GM19324 (cell line): ENCODE measurements at regions not wholly inside any gene's neighbourhood (a gene's known extent, or its start where the extent isn't known, plus 50 kb on each side); places are given as distances from the start of the nearest gene placed in this dataset.
"Not testable (repeated sequence)": the region's sequence is repeated elsewhere in the genome, so short reads cannot be mapped to it uniquely, and the experiment has no call there.

Experiments
- ATAC-seq: cut with Tn5 transposase; IDR thresholded peaks from one replicate; pipeline ENCODE4 v1.9.1; 2021; ENCODE audit warnings: mild to moderate bottlenecking, moderate library complexity; ENCODE audit not compliant: unreplicated experiment, low FRiP score

DNA sequence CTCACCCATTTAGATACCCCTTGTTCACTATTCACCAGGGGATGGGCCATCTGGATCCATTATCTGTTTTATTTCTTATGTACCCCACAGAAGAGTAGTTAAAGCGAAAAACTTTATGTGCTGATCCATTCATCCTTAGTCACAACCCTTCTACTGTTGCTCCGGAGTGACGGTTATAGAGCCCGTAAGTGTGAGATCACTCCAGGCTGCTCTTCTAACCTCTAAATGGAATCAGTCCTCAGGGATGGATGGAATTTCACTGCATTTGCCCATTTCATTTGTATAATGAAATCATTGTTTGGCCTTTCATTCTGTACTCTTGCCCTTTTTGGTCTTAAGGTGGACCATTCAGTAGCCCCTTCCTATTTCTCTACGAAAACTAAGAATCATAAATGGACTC lies 409.3 kb upstream of the RUNX1 start:
- ATAC-seq: no peak

DNA sequence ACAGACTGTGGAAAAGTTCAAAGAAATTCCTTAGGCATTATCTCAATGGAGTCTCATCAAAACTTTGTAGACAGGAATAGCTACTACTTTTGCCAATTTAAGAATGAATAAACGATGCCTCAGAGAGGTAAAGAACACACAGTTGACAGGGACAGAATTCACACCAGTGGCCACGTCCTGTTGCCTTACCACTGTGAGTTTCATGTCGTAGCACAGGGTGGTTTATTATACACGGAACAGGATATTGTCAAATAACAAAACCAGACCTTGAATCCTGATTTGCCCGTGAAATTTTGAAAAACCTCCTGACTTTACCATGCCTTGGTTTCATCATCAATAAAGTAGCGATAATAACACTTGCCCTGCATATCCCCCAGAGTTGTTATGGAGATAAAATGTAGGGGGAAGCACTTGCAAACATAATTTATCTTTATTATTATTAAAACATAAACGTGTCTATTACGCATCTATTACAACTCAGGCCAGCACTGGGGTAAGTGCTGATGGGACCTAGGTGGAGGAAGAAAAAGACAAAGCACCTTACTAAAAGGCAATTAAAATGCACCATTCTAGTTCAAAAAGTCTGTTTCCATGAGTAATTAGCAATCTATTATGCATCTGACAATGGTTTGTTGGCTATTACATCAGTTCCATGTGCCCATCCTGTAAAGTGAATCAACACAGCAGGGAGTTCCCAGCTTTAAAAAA lies 408.1 kb upstream of the RUNX1 start:
- no peak for ATAC-seq

DNA sequence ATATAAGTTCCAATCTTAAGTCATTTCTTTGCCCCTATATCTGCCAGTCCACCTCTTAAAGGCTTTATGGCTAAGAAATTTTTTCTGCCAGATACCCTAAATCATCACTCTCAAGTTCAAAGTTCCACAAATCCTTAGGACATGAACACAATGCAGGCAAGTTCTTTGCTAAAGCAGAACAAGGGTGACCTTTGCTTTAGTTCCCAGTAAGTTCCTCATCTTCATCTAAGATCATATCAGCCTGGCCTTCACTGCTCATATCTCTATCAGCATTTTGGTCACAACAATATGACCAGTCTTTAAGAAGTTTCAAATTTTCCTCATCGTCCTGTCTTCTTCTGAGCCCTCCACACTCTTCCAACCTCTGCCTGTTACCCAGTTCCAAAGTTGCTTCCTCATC lies 402.2 kb upstream of the RUNX1 start:
- ATAC-seq: no peak

- ATAC-seq: no peak
These were observed 401.7 kb upstream of the RUNX1 start for GRCh38 chr21:35450830-35451229.

DNA sequence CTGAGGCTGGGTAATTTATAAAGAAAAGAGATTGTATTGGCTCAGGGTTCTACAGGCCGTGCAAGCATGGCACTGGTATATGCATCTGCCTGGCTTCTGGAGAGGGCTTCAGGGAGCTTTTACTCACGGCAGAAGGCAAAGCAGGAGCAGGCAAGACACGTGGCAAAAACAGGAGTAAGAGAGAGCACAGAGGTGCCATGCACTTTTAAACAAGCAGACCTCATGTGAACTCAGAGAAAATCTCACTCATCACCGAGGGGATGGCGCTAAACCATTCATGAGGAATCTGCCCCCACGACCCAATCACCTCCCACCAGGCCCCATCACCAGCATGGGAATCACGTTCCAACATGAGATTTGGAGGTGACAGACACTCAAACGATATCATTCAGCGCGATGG lies 400.7 kb upstream of the RUNX1 start:
- no peak for ATAC-seq

DNA sequence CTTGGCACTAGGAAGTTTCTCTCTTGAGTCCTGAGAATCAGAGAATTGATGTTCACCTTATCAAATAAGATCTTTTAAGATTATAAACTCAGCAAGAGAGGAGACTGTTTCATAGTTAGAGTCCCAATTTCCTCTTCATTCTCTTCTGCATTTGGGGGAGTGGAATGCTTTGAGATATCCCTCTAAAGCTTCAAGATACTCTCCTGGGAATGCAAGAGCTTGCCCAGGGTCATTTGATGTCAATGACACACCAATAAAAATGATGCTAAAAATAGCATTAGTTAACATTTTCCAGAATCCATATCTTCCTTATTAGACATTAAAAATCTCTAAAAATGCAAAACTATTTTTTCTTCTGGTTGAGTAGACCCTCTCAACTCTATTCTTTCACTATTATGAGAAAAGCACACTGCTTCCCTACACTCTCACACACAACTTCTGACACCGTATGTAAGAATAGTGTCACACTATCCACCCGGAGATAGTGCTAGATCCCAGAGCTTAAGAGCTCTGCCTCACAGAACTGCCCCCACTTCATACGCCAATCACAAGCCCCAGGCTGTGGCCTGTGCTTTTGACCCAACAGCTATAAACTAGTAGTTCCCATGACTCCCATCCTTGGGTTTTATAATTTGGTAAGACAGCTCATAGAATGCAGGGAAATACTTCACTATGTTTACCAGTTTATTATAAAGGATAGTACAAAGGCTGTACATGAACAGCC lies 399.9 kb upstream of the RUNX1 start:
- ATAC-seq: no peak

DNA sequence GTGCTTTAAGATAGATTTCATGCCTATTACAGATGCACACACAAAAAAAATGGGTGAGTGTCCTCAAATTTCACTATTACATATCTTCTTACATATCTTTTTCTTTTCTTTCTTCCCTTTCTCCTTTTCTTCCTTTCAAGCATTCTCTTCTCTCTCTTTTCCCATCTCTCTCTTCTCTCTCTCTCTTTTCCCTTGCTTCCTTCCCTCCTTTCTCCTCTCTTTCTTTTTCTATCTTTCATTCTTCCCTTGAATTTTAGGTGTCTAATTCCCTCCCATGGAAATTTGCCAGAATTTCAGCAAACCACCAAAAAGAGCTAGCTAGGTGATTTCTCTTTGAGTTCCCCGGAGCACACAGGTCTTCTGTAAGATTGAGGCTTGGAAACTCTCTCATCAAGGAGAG lies 395.3 kb upstream of the RUNX1 start:
- no peak for ATAC-seq

DNA sequence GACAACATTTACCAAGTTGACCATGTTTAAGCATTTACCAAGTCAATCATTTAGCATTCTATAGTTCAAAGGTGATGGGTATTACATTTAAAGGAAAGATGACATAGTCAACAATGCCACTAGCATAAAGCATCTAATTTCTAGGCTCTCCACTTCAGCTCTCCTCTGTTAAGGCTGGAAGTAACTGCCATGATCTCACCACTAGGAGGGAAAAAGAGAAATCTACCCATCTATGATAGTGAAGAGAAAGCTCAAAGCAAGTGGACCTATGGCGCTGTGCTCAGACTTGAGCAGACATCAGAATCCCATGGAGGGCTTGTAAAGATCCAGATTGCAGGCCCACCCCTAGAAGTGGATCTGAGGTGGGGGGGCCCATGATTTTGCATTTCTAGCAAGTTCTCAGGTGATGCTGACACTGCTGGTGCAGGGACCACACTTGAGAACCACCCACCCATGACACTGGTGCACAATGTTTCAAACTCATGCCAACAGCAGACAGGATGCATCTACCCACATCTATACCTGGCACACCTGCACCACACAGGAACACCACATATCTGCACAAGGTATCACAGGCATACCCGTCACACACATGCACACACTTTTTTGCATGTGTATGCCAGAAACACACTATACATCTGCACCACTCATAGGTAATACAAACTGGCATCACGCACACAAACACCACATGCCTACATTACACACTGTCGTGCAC lies 392.9 kb upstream of the RUNX1 start:
- no peak for ATAC-seq

- ATAC-seq: no peak
These were observed 389.7 kb upstream of the RUNX1 start for GRCh38 chr21:35438643-35439404.

DNA sequence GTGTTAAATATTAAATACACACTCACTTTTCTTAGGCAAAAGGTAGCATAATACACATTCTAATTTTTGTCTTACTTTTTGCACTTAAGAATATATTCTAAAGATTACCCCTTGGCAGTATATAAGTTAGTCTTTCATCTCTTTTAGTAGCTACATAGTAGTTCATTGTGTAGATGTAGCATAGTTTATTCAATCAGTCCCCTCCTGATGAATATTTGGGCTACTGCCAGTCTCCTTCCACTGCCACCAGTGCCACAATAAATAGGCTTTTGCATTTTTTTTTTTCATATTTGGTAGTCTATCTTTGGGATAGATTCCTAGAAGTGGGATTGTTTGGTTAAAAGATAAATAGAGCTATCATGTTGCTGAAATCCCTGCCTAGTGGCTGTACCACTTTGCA lies 388.8 kb upstream of the RUNX1 start:
- ATAC-seq: no peak

GRCh38 chr21:35436899-35437298 lies 387.8 kb upstream of the RUNX1 start:
- no peak for ATAC-seq

DNA sequence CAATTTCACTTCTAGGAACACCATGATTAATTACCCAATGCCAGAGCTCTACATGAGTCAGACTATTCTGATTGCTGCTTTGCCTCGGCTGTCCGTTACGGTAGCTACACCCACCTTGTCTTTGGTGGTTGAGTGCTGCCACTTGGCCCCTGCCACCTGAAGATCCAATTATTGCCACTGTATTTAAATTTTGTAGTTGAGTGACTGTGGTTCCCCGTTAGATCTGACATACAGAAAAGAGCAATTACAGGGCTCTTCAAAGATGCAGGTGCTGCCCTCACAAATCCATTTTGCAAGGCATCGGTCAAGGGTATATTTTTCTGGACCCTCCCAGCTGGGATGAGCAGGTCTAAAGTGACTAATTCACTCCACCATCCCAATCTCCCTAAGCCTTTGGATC lies 383.5 kb upstream of the RUNX1 start:
- ATAC-seq: not testable (repeated sequence)

DNA sequence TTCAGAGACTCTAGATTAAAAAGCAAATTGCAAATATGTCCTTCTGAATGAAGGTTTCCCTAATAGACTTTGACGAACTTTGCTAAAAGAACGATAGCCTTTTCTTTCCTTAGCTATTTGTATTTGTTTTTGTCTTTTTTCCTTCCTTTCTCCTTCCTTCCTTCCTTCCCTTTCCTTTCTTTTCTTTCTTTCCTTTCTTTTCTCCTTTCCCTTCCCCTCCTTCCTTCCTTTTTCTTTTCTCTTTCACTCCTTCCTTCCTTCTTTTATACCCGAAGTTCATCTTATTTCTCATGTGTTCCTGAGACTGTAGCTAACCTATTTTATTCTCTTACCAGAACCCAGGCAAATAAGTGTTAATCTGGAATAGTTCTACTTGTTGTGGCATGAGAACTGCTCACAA lies 381.2 kb upstream of the RUNX1 start:
- no peak for ATAC-seq

DNA sequence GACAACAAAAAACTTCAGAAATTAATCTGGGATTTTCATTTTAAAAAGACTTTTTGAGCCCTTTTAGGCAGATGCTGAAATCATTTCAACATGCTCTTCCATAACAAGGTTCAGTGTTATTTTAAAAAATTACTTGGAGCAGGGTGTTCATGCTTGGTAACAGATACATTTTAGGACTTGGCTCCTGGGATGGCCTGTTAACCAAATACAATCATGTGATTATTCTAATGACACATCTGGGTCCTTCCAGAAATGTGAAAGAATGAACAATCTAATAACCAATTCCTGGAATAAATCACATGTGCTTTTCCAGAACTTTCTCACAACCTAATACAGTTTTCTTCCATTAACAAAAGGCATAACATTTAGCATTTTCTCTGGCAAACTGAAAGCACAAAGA lies 379.8 kb upstream of the RUNX1 start:
- no peak for ATAC-seq

GRCh38 chr21:35428489-35428888 lies 379.4 kb upstream of the RUNX1 start:
- no peak for ATAC-seq

DNA sequence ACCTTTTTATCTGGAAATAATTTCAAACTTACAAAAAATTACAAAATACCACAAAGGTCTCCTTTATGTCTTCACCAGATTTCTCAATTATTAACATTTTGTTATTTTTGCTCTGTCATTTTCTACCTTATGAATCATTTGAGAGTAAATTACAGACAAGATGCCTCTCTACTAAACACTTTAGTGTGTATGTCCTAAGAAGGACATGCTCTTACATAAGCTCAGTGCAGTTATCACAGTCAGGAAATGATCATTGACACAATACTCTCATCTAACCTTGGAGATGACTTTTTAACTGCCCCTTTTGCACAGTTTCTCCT lies 378.9 kb upstream of the RUNX1 start:
- ATAC-seq: no peak

DNA sequence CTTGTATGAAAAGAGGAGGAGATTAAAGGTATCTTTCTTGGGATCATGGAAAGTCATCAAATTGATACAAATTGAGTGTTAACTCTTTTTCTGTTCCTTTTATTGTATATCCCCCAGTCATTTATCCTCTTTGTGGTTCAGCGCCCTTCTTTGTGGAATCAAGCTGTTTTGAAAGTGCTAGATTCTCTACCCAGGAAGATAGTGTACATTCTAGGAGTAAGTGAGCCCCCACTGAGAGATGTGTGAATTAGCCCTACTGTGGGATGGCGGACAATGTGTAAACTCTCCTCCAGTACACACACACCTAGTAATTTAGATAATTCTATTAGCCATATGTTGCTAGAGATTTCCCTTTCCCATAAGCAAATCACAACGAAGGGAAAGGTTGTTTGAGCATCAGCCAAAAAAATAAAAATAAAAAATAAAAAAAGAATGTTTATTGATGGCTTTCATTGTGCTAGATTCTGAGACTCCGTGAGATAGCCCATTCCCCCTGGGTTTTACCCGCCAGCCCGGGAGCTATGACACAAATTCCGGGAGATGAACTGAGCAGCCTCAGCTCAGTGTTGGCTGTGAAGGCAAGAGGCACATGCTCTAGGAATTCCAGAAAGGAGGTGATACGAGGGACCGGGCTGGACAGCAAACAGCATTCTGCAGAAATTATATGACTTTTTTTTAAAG lies 378.4 kb upstream of the RUNX1 start:
- ATAC-seq: no peak

DNA sequence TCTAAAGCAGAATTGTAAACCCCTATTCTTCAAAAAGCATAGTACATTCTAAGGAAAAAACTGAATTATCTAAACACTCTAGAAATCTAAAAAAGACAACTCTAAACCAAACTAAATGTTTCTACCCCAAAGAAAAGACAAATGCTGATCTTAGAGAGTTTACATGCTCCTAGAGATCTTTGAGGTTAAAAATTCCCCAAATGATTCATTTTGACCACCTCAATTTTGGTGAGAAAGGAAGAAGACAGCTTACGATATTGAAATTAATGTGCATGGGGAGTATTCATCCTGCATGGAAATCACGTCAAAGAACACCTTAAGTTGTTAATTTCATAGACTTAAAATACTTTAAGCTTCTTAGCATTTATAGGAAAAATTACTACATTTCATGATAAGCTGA lies 377.8 kb upstream of the RUNX1 start:
- no peak for ATAC-seq

- ATAC-seq: no peak
These were observed 377.4 kb upstream of the RUNX1 start for GRCh38 chr21:35426469-35426868.

DNA sequence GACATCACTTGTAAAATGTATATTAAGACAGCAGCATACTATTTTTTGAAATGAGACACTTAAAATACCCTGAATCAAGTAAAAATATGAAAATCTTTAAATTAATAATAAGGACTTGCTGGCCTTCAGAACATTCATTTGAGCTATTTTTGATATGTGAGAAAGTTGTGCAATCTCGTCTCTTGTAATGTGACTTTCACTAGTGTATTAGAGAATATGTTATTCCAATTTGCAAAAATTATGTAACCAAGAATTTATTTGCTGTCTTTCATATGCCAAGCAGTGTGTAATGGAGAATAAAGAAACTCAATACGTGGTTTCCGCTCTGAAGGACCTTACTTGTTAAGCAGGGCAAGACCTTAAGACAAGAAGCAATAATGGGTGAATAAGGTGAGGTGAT lies 375.0 kb upstream of the RUNX1 start:
- no peak for ATAC-seq

DNA sequence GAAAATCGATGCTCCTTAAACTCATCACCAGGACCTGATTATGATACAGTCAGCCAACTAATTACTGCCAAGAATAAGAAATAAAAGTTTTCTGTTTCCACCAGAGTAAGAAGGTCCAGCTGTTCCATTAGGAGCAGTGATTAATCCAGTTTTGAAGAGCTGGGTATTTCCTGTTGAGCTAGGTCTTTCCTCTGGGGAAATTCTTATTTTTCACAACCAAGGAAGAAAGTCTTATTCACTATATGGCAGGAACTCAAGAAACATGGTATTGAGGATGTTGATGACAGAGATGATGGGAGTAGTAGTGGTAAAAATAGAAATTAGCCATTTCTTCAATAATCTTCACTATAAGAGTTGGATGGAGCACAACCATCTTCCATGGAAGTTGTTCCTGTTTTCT lies 374.6 kb upstream of the RUNX1 start:
- no peak for ATAC-seq
